ENCODE measurements at regions not wholly inside any gene's neighbourhood (a gene's known extent, or its start where the extent isn't known, plus 50 kb on each side); places are given as distances from the start of the nearest gene placed in this dataset.

DNA sequence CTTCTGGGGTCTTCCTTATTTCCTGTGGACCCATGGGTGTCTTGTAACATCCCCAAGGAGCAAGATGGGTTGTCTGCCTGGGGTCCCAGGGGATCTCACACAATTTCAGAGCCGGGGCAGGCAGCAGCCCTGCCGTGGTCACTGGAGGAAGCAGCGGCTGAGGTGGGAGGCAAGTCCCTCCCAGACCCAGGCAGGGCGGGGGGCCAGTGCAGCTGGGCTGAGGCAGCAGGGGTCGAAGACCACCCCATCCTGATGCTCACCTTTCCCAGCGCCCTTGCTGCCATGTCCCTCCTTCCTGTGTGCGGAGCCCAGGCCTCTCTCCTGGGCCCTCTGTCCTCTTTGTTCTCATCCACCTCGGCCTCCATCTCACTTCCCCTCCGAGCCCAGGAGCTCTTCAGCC lies 583.0 kb upstream of the COBL start:
- no peaks in the 10 kb centered on the region for H3K27me3 ChIP-seq (ENCODE audit: insufficient read depth, low read length)
- H3K27ac Mint-ChIP-seq (ENCODE audit: unreplicated experiment) = no peak overlapping the region
- no peaks in the 10 kb centered on the region for H3K4me1 Mint-ChIP-seq (ENCODE audit: low read depth, unreplicated experiment)
- no peaks in the 10 kb centered on the region for H3K4me1 ChIP-seq (ENCODE audit: insufficient read depth, low read length)
- H4K20me1 ChIP-seq (ENCODE audit: insufficient read depth, low read length) = no peaks in the 10 kb centered on the region
- DNase-seq (ENCODE audit: low read depth) (no peak), FAIRE-seq (no peak)
- no peak overlapping the region for H3K4me2 ChIP-seq (ENCODE audit: low read length)
- H3K4me3 ChIP-seq (ENCODE audit: insufficient read depth, low read depth, low read length) = no peak overlapping the region
- peaks cover 6% of the 10 kb centered on the region for H3K27me3 Mint-ChIP-seq (ENCODE audit: low read depth, unreplicated experiment)
- no peak overlapping the region for H3K9ac ChIP-seq (ENCODE audit: low read length)
- peaks cover 3% of the 10 kb centered on the region for H3K9me3 Mint-ChIP-seq (ENCODE audit: unreplicated experiment)
- H3K4me3 Mint-ChIP-seq (ENCODE audit: unreplicated experiment) = no peak overlapping the region
- no peak overlapping the region for H2AFZ ChIP-seq (ENCODE audit: low read depth, low read length)
- TF ChIP-seq EZH2 (IDR thresholded peaks at IDR 0.05; ENCODE audit: insufficient read depth, low read length) = no peak
- TF ChIP-seq, protein P1, sequence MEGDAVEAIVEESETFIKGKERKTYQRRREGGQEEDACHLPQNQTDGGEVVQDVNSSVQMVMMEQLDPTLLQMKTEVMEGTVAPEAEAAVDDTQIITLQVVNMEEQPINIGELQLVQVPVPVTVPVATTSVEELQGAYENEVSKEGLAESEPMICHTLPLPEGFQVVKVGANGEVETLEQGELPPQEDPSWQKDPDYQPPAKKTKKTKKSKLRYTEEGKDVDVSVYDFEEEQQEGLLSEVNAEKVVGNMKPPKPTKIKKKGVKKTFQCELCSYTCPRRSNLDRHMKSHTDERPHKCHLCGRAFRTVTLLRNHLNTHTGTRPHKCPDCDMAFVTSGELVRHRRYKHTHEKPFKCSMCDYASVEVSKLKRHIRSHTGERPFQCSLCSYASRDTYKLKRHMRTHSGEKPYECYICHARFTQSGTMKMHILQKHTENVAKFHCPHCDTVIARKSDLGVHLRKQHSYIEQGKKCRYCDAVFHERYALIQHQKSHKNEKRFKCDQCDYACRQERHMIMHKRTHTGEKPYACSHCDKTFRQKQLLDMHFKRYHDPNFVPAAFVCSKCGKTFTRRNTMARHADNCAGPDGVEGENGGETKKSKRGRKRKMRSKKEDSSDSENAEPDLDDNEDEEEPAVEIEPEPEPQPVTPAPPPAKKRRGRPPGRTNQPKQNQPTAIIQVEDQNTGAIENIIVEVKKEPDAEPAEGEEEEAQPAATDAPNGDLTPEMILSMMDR (IDR thresholded peaks at IDR 0.05; ENCODE audit: insufficient read depth, low read depth, low read length) = no peak
- H3K36me3 Mint-ChIP-seq (ENCODE audit: low read depth, unreplicated experiment) = no peaks in the 10 kb centered on the region
- no peaks in the 10 kb centered on the region for H3K9me3 ChIP-seq (ENCODE audit: insufficient read depth, low read depth, low read length)
- no peaks in the 10 kb centered on the region for H3K79me2 ChIP-seq (ENCODE audit: insufficient read depth, low read length)
- no peak overlapping the region for H3K27ac ChIP-seq (ENCODE audit: low read depth, low read length)
- H3K36me3 ChIP-seq (ENCODE audit: insufficient read depth, low read length) = no peaks in the 10 kb centered on the region

DNA sequence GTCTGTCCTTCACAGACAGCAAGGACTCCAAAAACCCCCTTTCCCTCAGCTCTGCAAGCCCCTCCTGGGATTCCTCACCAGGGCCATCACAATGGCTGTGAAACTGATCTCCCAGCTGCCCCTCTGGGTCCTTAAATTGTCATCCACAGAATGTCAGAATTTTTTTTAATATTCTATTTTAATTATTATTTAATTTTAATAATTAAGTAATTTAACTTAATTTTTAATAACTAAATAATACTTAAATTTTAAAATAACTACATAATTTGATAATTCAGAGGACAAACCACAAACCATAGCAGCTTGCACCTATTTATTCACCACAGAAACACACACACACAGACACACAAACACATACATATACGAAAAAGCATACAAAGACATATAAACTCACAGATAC lies 565.8 kb upstream of the COBL start:
- no peak for TF ChIP-seq EZH2 (IDR thresholded peaks at IDR 0.05; ENCODE audit: insufficient read depth, low read length)
- TF ChIP-seq, protein P1 (IDR thresholded peaks at IDR 0.05; ENCODE audit: insufficient read depth, low read depth, low read length) = no peak
- H3K79me2 ChIP-seq (ENCODE audit: insufficient read depth, low read length) = no peaks in the 10 kb centered on the region
- no peaks in the 10 kb centered on the region for H3K36me3 Mint-ChIP-seq (ENCODE audit: low read depth, unreplicated experiment)
- DNase-seq (ENCODE audit: low read depth) (no peak), FAIRE-seq (no peak)
- no peak overlapping the region for H3K27ac Mint-ChIP-seq (ENCODE audit: unreplicated experiment)
- no peaks in the 10 kb centered on the region for H4K20me1 ChIP-seq (ENCODE audit: insufficient read depth, low read length)
- H3K4me1 Mint-ChIP-seq (ENCODE audit: low read depth, unreplicated experiment) = peaks cover under 1% of the 10 kb centered on the region
- no peak overlapping the region for H3K9ac ChIP-seq (ENCODE audit: low read length)
- H3K27me3 ChIP-seq (ENCODE audit: insufficient read depth, low read length) = no peaks in the 10 kb centered on the region
- no peaks in the 10 kb centered on the region for H3K27me3 Mint-ChIP-seq (ENCODE audit: low read depth, unreplicated experiment)
- no peaks in the 10 kb centered on the region for H3K9me3 ChIP-seq (ENCODE audit: insufficient read depth, low read depth, low read length)
- no peak overlapping the region for H2AFZ ChIP-seq (ENCODE audit: low read depth, low read length)
- H3K4me2 ChIP-seq (ENCODE audit: low read length) = no peak overlapping the region
- no peaks in the 10 kb centered on the region for H3K4me1 ChIP-seq (ENCODE audit: insufficient read depth, low read length)
- no peak overlapping the region for H3K4me3 ChIP-seq (ENCODE audit: insufficient read depth, low read depth, low read length)
- no peak overlapping the region for H3K27ac ChIP-seq (ENCODE audit: low read depth, low read length)
- H3K4me3 Mint-ChIP-seq (ENCODE audit: unreplicated experiment) = no peak overlapping the region
- H3K36me3 ChIP-seq (ENCODE audit: insufficient read depth, low read length) = no peaks in the 10 kb centered on the region
- no peaks in the 10 kb centered on the region for H3K9me3 Mint-ChIP-seq (ENCODE audit: unreplicated experiment)

DNA sequence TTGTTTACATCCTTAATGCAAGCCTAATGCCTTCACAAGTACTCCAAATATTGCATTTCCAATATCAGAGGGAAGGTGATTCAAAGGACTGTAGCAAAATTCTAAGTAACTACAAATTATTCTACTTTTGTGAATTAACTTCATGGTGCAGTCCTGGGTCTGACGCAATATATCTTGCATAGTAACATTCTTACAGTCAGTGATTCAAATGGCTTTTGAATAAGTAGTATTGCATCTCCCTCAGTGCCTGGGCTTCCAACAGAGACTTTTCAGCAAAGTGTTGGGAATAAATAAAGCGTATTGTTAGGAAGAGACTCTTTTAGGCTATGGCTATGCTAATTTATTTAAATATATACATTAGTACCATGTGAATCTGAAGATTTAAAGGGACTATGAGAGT lies 564.7 kb upstream of the COBL start:
- TF ChIP-seq, protein P1 (IDR thresholded peaks at IDR 0.05; ENCODE audit: insufficient read depth, low read depth, low read length) = no peak
- TF ChIP-seq EZH2 (IDR thresholded peaks at IDR 0.05; ENCODE audit: insufficient read depth, low read length) = no peak
- Mint-ChIP-seq H3K9me3 (ENCODE audit: unreplicated experiment) (no peaks in the 10 kb centered on the region), H3K4me3 (ENCODE audit: unreplicated experiment) (no peak overlapping the region), H3K4me1 (ENCODE audit: low read depth, unreplicated experiment) (no peaks in the 10 kb centered on the region), H3K36me3 (ENCODE audit: low read depth, unreplicated experiment) (no peaks in the 10 kb centered on the region), H3K27me3 (ENCODE audit: low read depth, unreplicated experiment) (no peaks in the 10 kb centered on the region), H3K27ac (ENCODE audit: unreplicated experiment) (no peak overlapping the region)
- H3K9me3 ChIP-seq (ENCODE audit: insufficient read depth, low read depth, low read length) = no peaks in the 10 kb centered on the region
- no peak overlapping the region for H2AFZ ChIP-seq (ENCODE audit: low read depth, low read length)
- no peaks in the 10 kb centered on the region for H3K4me1 ChIP-seq (ENCODE audit: insufficient read depth, low read length)
- H3K4me3 ChIP-seq (ENCODE audit: insufficient read depth, low read depth, low read length) = no peak overlapping the region
- no peak overlapping the region for H3K27ac ChIP-seq (ENCODE audit: low read depth, low read length)
- H3K36me3 ChIP-seq (ENCODE audit: insufficient read depth, low read length) = no peaks in the 10 kb centered on the region
- H3K9ac ChIP-seq (ENCODE audit: low read length) = no peak overlapping the region
- H3K4me2 ChIP-seq (ENCODE audit: low read length) = no peak overlapping the region
- FAIRE-seq = no peak
- no peaks in the 10 kb centered on the region for H4K20me1 ChIP-seq (ENCODE audit: insufficient read depth, low read length)
- DNase-seq (ENCODE audit: low read depth) = no peak
- H3K27me3 ChIP-seq (ENCODE audit: insufficient read depth, low read length) = no peaks in the 10 kb centered on the region
- H3K79me2 ChIP-seq (ENCODE audit: insufficient read depth, low read length) = no peaks in the 10 kb centered on the region

Measured in astrocyte (in vitro differentiated cells and primary cell).